Endothelial cell (in vitro differentiated cells): ENCODE measurements at regions not wholly inside any gene's neighbourhood (a gene's known extent, or its start where the extent isn't known, plus 50 kb on each side); places are given as distances from the start of the nearest gene placed in this dataset.

ENCODE experiments used
- DNase-seq: peaks from one replicate; pipeline ENCODE4 v3.0.0; 2021; ENCODE audit warnings: low spot score
- H3K27ac Mint-ChIP-seq: one replicate; pipeline ENCODE4 v1.8.0; 2021; ENCODE audit warnings: mixed read lengths, inconsistent platforms; ENCODE audit not compliant: unreplicated experiment
- H3K27me3 Mint-ChIP-seq: one replicate; pipeline ENCODE4 v1.8.0; 2021; ENCODE audit warnings: mild to moderate bottlenecking, moderate library complexity, mixed read lengths, inconsistent platforms; ENCODE audit not compliant: unreplicated experiment
- H3K36me3 Mint-ChIP-seq: one replicate; pipeline ENCODE4 v1.8.0; 2021; ENCODE audit warnings: mild to moderate bottlenecking, low read depth, mixed read lengths, inconsistent platforms; ENCODE audit not compliant: unreplicated experiment
- H3K4me1 Mint-ChIP-seq: one replicate; pipeline ENCODE4 v1.8.0; 2021; ENCODE audit warnings: mild to moderate bottlenecking, mixed read lengths, inconsistent platforms; ENCODE audit not compliant: unreplicated experiment
- H3K4me3 Mint-ChIP-seq: one replicate; pipeline ENCODE4 v1.8.0; 2021; ENCODE audit warnings: mild to moderate bottlenecking, mixed read lengths, inconsistent platforms; ENCODE audit not compliant: unreplicated experiment
- H3K9me3 Mint-ChIP-seq: one replicate; pipeline ENCODE4 v1.8.0; 2021; ENCODE audit warnings: mixed read lengths, inconsistent platforms; ENCODE audit not compliant: unreplicated experiment
- CTCF ChIP-seq: fragments of 200-600 bp; sonication (generic); IDR thresholded peaks from one replicate; pipeline ENCODE4 v1.5.0; 2021; ENCODE audit warnings: antibody characterized with exemption; ENCODE audit not compliant: unreplicated experiment

GRCh38 chr4:23266401-23266800 lies 573.7 kb downstream of the GBA3 start:
- DNase-seq: no peak
- H3K27ac Mint-ChIP-seq: no peak overlapping the region
- H3K27me3 Mint-ChIP-seq: peaks cover 1% of the 10 kb centered on the region

GRCh38 chr4:23260511-23260910 lies 567.8 kb downstream of the GBA3 start:
- Mint-ChIP-seq H3K4me1 (no peaks in the 10 kb centered on the region), H3K9me3 (no peaks in the 10 kb centered on the region), H3K36me3 (no peaks in the 10 kb centered on the region), H3K27me3 (no peaks in the 10 kb centered on the region), H3K4me3 (no peak overlapping the region), H3K27ac (no peak overlapping the region)
- no peak for TF ChIP-seq CTCF
- DNase-seq: no peak

More at GRCh38 chr4:23266401-23266800, 573.7 kb downstream of the GBA3 start:
- Mint-ChIP-seq H3K4me1 (no peaks in the 10 kb centered on the region), H3K36me3 (no peaks in the 10 kb centered on the region), H3K4me3 (no peak overlapping the region), H3K9me3 (no peaks in the 10 kb centered on the region)
- no peak for TF ChIP-seq CTCF

- H3K4me1 Mint-ChIP-seq: no peaks in the 10 kb centered on the region
These were observed 552.6 kb downstream of the GBA3 start for GRCh38 chr4:23245203-23245832.

GRCh38 chr4:23242962-23243361 lies 550.2 kb downstream of the GBA3 start:
- Mint-ChIP-seq H3K27ac (no peak overlapping the region), H3K9me3 (no peaks in the 10 kb centered on the region), H3K36me3 (no peaks in the 10 kb centered on the region), H3K27me3 (no peaks in the 10 kb centered on the region), H3K4me3 (no peak overlapping the region), H3K4me1 (no peaks in the 10 kb centered on the region)
- DNase-seq: no peak
- TF ChIP-seq CTCF: no peak

More at GRCh38 chr4:23245203-23245832, 552.6 kb downstream of the GBA3 start:
- DNase-seq: no peak
- TF ChIP-seq CTCF: no peak
- Mint-ChIP-seq H3K36me3 (no peaks in the 10 kb centered on the region), H3K9me3 (no peaks in the 10 kb centered on the region), H3K27me3 (no peaks in the 10 kb centered on the region), H3K27ac (no peak overlapping the region), H3K4me3 (no peak overlapping the region)

DNA sequence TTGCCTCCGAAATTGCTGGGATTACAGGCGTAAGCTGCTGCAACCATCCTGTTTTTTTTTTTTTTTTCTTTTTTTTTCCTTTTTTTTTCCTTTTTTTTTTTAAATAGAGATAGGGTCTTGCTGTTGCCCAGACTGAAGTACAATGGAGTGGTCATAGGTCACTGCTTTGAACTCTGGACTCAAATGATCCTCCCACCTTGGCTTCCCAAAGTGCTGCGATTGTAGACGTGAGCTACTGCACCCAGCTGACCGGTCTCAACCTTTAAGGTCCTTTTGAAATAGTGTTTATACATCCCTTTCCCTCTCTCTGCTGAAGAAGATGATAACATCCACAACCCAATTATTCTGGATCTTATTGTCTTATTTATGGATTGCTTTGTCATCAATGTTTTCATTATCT lies 548.7 kb downstream of the GBA3 start:
- H3K27me3 Mint-ChIP-seq: no peaks in the 10 kb centered on the region
- H3K4me3 Mint-ChIP-seq: no peak overlapping the region
- no peaks in the 10 kb centered on the region for H3K36me3 Mint-ChIP-seq
- H3K9me3 Mint-ChIP-seq: no peaks in the 10 kb centered on the region
- no peak for TF ChIP-seq CTCF
- no peaks in the 10 kb centered on the region for H3K4me1 Mint-ChIP-seq
- no peak overlapping the region for H3K27ac Mint-ChIP-seq
- DNase-seq: no peak
